Fibroblast of peridontal ligament (primary cell): ENCODE measurements at regions not wholly inside any gene's neighbourhood (a gene's known extent, or its start where the extent isn't known, plus 50 kb on each side); places are given as distances from the start of the nearest gene placed in this dataset.
"Not testable (repeated sequence)": the region's sequence is repeated elsewhere in the genome, so short reads cannot be mapped to it uniquely, and the experiment has no call there.

Experiments
- DNase-seq: peaks from one replicate; pipeline ENCODE4 v3.0.0-alpha.2; 2010; ENCODE audit errors: extremely low read depth

DNA sequence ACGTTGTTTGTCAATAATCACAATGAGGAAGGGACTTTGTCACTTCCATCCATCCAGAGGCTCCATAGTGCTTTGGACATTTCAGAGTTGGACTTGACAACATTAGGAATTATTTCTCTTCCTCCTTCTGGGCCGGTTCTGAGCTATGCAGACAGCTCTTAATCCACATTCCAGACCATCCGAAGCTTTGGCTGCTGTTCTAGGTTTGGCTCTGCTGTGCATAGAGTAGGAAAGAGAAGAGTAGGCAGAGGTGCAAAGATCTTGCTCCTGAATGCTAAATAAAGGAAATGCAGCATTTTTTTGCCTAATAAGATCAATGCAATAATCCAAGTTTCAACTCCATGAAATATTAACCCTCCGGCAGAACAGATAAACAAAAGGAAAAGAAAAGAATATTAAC is 216.3 kb upstream of the PRNP start:
- DNase-seq: no peak

GRCh38 chr20:4468114-4468513 is 218.1 kb upstream of the PRNP start:
- no peak for DNase-seq

- DNase-seq: no peak
These were observed 216.9 kb upstream of the ADRA1D start for GRCh38 chr20:4465855-4466545.

DNA sequence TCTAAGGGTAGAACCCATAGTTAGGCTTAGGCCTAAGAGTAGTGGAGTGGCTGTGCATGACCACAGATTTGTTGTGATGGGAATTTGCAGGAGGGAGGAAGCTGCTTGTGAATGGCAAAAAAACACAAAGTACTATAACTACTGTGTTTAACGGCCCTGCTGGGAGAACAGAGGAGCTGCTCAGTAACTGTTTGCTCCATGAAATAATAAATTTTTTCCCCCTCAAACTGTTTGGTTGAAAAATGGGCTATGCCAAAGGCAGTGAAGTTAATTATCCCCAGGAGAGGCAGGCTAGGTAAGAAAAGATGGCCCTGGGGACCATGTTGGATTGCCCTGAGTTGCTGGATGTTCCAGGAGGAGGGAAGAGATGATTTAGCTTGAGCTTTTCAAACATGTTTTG is 216.1 kb upstream of the ADRA1D start:
- DNase-seq: no peak

DNA sequence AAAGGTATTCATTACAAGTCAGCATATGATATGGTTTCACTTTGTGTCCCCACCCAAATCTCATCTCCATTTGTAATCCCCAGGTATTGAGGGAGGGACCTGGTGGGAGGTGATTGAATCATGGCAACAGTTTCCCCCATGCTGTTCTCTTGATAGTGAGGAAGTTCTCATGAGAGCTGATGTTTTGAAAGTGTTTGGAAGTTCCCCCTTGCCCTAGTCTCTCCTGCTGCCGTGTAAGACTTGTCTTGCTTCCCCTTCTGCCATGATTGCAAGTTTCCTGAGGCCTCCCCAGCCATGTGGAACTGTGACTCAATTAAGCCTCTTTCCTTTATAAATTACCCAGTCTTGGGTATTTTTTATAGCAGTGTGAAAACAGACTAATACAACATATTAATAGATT is 213.7 kb upstream of the ADRA1D start:
- DNase-seq: not testable (repeated sequence)

DNA sequence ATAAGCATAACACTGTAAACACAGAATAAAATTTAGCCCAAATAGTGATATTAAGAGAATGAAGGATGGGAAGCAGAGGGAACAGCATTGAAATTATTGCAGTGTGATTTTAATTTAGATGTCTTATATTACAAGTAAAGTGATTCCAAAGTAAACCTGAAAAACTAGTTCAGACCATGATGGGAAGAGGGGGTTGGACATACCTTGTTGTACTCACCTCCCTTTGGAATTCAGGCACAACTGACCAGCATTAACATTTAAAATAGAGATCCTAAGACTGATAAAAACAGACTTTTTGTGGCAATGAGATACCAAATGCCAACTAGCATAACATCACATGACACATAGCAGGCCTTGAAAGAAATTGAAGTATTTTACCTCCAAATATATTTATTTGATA is 210.0 kb upstream of the ADRA1D start:
- DNase-seq: no peak

- no peak for DNase-seq
These were observed 208.8 kb upstream of the ADRA1D start for GRCh38 chr20:4457566-4458543.

DNA sequence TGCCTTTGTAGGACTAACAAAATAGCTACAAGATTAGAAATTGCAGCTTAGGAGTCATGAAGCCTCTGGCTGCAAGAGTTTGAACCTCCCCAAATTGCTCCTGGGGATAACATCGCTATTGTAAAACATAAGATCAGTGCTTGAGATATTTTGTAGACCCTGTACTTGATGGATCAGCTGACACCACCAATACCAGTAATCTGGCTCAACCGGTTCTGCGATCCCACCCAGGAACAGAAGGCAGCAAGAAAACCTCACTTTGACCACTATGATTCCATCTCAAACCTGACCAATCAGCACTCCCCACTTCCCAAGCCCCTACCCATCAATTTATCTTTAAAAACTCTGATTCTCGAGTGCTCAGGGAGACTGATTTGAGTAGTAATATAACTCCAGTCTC is 206.9 kb upstream of the ADRA1D start:
- DNase-seq: no peak

DNA sequence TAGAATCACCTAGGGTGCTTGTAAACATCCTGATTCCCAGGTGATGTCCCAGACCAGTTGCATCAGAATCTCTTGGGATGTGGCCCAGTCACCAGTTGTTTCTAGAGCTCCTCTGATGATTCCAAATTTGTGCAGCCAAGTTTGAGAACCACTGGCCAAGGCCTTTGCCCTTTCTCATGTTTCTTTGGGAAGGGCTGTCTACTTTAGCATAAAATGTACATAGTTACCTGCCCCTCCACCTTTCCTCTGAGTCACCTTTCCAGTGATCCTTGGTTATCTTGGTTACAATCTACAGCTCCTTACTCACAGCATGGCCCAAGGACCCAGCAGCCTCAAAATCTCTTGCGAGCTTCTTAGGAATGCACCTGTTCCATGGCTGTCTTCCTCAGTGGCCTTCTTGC is 206.2 kb upstream of the ADRA1D start:
- no peak for DNase-seq

- peak; percentile 38 for DNase-seq
These were observed 205.0 kb upstream of the ADRA1D start for GRCh38 chr20:4454111-4454510.

- DNase-seq: peak; percentile 73
These were observed 204.3 kb upstream of the ADRA1D start for GRCh38 chr20:4453359-4453758.

DNA sequence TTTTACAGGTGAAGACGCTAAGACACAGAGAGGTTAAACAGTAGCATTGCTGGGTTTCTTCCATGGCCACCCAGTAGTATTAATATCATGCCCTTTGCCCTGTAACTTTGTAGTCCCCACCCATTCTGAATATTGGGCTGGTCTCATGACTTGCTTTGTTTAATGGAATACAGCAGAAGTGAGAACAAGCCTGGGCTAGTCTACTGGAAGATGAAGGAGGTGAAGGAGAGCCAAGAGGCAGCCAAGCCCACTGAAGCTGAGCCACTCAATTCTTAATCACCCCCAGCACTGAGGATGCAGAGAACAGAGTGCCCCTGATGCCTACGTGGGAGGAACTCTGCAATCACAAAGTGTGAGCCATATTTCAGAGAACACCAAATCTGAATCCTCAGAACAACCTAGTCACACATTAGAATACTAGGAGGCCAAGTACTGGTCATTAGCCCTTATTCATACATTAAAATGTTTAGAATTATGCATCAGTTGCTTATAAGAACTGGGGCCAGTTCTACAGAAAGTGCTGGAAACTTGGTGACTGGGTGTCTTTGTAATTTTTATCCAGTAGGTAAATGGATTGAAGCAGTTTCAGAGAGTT is 202.5 kb upstream of the ADRA1D start:
- no peak for DNase-seq

DNA sequence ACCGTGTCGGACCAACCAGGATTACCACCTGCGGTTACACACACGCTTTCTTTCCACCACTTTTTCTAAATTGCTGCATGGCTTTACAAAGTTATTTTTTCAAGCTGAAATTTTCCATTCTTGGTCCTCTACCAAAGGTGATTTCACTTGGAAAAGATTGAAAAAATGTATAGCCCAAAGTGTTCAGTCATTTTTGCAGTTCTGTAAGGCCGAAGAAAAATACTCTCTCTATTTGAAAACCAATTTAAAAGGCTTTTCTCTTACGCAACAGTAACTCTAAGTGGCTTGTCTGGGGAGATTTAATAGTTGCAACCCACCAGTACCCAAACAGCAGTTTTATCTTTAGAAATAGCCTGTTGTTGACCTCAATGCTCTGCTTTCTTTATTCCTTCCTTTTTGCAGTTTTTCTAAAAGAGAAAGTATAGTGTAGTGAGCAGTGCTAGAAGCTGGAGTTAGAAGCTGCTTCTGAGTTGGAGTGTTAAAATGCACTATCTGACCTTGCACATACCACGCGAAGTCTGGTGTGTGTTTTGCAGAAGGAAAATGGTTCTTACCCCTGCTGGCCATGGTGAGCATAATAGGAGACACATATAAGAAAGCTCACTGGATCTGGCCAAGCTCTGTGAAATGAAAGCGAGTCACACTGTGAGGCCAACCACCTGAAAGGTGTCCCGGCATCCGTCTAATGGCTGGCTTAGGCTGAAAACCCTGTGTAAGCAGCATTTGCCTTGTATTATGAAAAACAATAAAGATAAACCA is 201.0 kb upstream of the ADRA1D start:
- DNase-seq: peak; percentile 53

GRCh38 chr20:4445784-4446183 is 196.7 kb upstream of the ADRA1D start:
- DNase-seq: peak; percentile 87

GRCh38 chr20:4445331-4445730 is 196.2 kb upstream of the ADRA1D start:
- DNase-seq: no peak

- DNase-seq: peak; percentile 87
These were observed 195.3 kb upstream of the ADRA1D start for GRCh38 chr20:4444404-4444803.

DNA sequence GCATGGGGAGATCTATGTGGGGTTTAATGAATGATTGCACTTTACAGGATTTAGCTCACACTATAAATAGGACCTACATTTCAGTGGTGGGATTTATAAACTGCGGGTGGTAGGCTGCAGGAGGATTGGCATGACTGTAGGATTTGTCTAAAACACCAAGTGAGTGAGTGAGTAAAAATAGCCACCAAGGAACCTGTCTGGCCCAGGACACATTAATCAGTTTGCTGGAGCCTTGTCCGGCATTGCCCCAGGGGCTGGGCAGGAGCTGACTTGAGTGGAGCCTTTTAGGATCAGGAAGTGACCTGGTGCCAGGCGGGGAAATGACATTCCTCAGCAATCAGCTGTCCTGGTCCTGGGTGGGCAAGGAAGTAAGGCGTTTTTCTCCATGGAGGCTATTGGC is 193.9 kb upstream of the ADRA1D start:
- DNase-seq: no peak

GRCh38 chr20:4441871-4442270 is 192.8 kb upstream of the ADRA1D start:
- DNase-seq: no peak

GRCh38 chr20:4441191-4441590 is 192.1 kb upstream of the ADRA1D start:
- no peak for DNase-seq

DNA sequence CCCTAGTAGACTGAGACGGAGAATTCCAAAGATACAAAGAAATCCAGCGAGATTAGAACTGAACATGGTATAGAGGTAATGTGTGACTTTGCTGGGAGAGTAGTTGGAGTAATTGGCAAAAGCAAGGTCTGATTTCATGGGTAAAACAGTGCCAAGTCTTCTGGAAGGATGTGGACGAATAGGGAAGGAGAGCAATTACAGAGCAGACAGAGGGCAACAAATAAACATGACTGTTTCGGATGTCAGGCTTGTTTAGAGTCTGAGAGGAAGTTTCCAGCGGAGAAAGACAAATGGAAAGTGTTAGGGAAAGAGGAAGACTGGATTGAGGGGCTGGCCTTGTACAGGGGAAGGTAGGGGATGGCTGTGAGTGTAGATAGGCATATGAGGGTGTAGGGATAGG is 190.4 kb upstream of the ADRA1D start:
- peak; percentile 41 for DNase-seq

DNA sequence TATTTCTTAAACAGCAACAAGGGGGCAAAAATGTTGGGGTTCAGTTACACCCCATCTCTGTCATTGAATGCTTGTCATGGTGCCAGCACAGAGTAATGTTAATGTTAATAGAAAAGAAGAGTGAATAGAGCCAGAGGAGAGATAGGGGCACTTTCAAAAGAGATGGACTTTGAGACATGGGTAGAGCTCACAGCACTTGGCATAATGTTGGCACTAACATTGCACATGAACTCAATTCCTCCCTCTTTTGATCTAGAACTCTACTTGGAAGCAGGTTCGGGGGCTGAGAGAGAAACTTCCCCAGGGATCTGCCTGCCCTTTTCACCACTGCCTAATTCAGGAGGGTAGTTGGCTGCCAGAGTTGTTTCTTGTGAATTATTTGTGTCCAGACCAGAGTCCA is 188.0 kb upstream of the ADRA1D start:
- no peak for DNase-seq
